ENCODE measurements at regions not wholly inside any gene's neighbourhood (a gene's known extent, or its start where the extent isn't known, plus 50 kb on each side); places are given as distances from the start of the nearest gene placed in this dataset.
"Not testable (repeated sequence)": the region's sequence is repeated elsewhere in the genome, so short reads cannot be mapped to it uniquely, and the experiment has no call there.

GRCh38 chr9:106783121-106783520 is 79.8 kb upstream of the ZNF462 start:
- H3K4me1 ChIP-seq: no peaks in the 10 kb centered on the region

DNA sequence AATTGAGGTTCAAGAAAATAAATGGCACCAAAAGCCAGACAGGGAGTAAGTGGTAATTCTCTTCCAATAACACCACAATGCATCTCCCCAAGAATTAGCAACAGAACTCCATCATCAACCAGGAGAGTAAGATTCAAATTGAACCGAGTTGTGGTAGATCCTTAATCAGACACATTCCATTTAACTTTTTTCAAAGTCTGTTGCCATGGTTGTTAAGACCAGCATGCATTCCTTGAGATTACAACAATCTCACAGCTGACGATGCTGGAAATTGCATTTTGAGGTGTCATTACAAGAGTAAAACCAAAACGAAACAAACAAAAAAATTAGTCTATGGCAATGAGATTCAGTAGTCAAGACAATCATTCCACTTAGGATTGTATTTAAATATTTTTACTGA is 78.9 kb upstream of the ZNF462 start:
- 61 to 64% methylated on average over 3 of the region's 3 CpGs for WGBS, 2 donors
- TF ChIP-seq POLR2A (IDR thresholded peaks at IDR 0.05) (no peak), CTCF (IDR thresholded peaks at IDR 0.05) (no peak)
- ATAC-seq: no peak

More at GRCh38 chr9:106783121-106783520, 79.8 kb upstream of the ZNF462 start:
- 86 to 100% methylated on average over 1 of the region's 1 CpG for WGBS, 2 donors
- ATAC-seq: no peak
- Histone ChIP-seq H3K4me3 (no peak overlapping the region), H3K27me3 (no peaks in the 10 kb centered on the region), H3K27ac (no peak overlapping the region), H3K9me3 (no peaks in the 10 kb centered on the region), H3K36me3 (replicated peaks in 1 of 2; ENCODE audit: insufficient read depth in 1 of 2, low read depth in 2 of 2) (no peaks in the 10 kb centered on the region)
- no peak for DNase-seq
- intact Hi-C loops (cut with DNase I): no loop called here
- TF ChIP-seq POLR2A (IDR thresholded peaks at IDR 0.05): no peak
- TF ChIP-seq CTCF (IDR thresholded peaks at IDR 0.05): no peak

DNA sequence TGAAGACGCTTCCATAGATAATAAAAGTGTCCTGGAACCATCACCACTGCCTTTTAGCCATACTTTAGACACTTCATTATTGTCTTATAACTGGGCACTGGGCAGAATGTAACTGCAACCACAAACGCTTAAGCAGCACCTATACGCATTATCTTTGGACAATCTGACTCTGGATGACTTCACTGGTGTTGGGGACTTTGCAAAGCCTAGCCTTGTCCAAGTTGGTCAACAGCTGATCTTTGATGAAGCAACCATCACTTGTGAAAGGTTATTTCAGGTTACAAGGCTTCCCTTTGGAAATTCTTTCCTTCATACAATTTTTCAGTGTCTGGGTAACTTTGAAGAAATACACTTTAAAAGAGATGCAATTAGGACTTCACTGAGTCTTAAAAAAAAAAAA is 77.8 kb upstream of the ZNF462 start:
- no peaks in the 10 kb centered on the region for H3K27me3 ChIP-seq
- no peak for ATAC-seq
- H3K4me3 ChIP-seq: no peak overlapping the region
- no peaks in the 10 kb centered on the region for H3K36me3 ChIP-seq (replicated peaks in 1 of 2; ENCODE audit: insufficient read depth in 1 of 2, low read depth in 2 of 2)
- no peak for TF ChIP-seq CTCF (IDR thresholded peaks at IDR 0.05)
- TF ChIP-seq POLR2A (IDR thresholded peaks at IDR 0.05): no peak
- 77 to 85% methylated on average over 3 of the region's 3 CpGs for WGBS, 2 donors
- no peak for DNase-seq
- intact Hi-C loops (cut with DNase I): no loop called here
- H3K27ac ChIP-seq: no peak overlapping the region
- no peaks in the 10 kb centered on the region for H3K4me1 ChIP-seq
- H3K9me3 ChIP-seq: no peaks in the 10 kb centered on the region

More for the DNA sequence above, 78.9 kb upstream of the ZNF462 start:
- no peaks in the 10 kb centered on the region for H3K27me3 ChIP-seq
- H3K27ac ChIP-seq: no peak overlapping the region
- intact Hi-C loops (cut with DNase I): no loop called here
- H3K9me3 ChIP-seq: no peaks in the 10 kb centered on the region
- H3K4me1 ChIP-seq: no peaks in the 10 kb centered on the region
- DNase-seq: no peak
- no peak overlapping the region for H3K4me3 ChIP-seq
- no peaks in the 10 kb centered on the region for H3K36me3 ChIP-seq (replicated peaks in 1 of 2; ENCODE audit: insufficient read depth in 1 of 2, low read depth in 2 of 2)

DNA sequence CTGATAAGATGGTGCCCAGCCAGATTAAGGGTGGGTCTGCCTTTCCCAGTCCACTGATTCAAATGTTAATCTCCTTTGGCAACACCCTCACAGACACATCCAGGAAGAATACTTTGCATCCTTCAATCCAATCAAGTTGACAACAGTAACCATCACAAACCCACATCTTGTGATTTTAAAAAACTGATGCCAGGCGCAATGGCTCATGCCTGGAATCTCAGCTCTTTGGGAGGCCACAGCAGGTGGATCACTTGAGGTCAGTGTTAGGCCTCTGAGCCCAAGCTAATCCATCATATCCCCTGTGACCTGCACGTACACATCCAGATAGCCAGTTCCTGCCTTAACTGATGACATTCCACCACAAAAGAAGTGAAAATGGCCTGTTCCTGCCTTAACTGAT is 74.9 kb upstream of the ZNF462 start:
- ATAC-seq; H3K4me3 ChIP-seq; H3K27me3 ChIP-seq; H3K36me3 ChIP-seq (replicated peaks in 1 of 2; ENCODE audit: insufficient read depth in 1 of 2, low read depth in 2 of 2); intact Hi-C loops (cut with DNase I); H3K4me1 ChIP-seq; DNase-seq; H3K9me3 ChIP-seq; H3K27ac ChIP-seq: not testable (repeated sequence)
- 46 to 47% methylated on average over 2 of the region's 2 CpGs for WGBS, 2 donors

DNA sequence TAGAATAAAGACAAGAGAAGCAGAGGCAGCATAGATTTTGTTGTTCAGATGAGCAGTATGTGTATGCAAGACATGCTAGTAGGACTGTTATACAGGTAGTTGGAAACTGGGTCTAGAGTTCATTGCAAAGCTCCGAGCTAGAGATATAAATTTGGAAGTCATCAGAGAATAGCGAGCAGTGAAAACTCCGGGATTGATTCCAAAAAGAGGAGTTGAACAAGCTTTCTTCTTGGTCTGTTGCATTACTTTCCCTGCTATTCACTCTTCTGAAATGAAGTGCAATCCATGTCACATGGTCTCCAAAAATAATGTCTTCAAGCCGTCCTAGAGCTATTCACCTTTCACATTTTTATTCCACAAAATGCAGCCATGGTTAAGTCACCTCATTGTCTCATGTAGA is 67.9 kb upstream of the ZNF462 start:
- Histone ChIP-seq H3K27ac (no peak overlapping the region), H3K27me3 (no peaks in the 10 kb centered on the region), H3K4me1 (no peaks in the 10 kb centered on the region), H3K4me3 (no peak overlapping the region), H3K36me3 (replicated peaks in 1 of 2; ENCODE audit: insufficient read depth in 1 of 2, low read depth in 2 of 2) (no peaks in the 10 kb centered on the region), H3K9me3 (no peaks in the 10 kb centered on the region)
- ATAC-seq (no peak), DNase-seq (no peak)
- TF ChIP-seq CTCF (IDR thresholded peaks at IDR 0.05): no peak
- TF ChIP-seq POLR2A (IDR thresholded peaks at IDR 0.05): no peak
- intact Hi-C loops (cut with DNase I): no loop called here
- 86 to 89% methylated on average over 4 of the region's 4 CpGs for WGBS, 2 donors
